NCI-H2081 (cell line): ENCODE measurements at regions not wholly inside any gene's neighbourhood (a gene's known extent, or its start where the extent isn't known, plus 50 kb on each side); places are given as distances from the start of the nearest gene placed in this dataset.
"Not testable (repeated sequence)": the region's sequence is repeated elsewhere in the genome, so short reads cannot be mapped to it uniquely, and the experiment has no call there.

ENCODE experiments used
- DNase-seq, 2 experiments: peaks; one replicate each; lab custom pipeline; 2025; lab: John Stamatoyannopoulos, UW

- not testable (repeated sequence) for DNase-seq
Observed at GRCh38 chr1:120550335-120550734, 135.5 kb downstream of the NBPF8 start.

GRCh38 chr1:120552190-120552589, 137.4 kb downstream of the NBPF8 start:
- DNase-seq, result not testable (repeated sequence)

DNA sequence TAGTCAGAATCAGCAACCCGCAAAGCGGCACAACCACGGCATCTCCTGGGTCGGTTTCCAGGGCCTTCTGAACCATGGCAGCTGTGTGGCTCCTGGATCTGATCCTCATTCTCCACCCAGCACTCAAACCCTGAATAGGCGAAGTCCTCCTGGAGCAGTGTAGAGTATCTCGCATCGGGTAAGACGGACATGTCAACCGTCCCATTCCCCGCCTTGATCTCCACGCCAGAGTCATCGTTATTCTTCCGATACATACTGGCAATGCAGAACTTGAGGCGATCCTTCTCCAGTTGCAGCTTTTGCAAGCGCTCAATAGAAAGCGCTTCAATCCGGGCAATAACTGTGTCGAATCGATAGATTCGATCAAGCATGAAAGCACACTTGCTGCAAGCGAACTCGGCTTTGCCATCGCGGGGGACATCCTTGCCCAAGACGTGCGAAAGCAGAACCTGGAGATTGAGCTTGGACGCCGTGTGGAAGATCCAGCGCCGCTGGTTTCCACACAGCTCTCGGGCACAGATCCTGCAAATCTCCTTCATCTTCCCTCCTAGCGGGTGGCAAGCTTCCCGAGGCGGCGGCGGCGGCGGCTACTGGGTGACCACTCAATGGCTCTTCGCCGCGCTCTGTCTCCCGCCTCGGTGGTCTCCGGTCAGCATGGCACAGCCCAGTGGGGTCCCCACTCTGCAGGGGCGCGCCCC, 142.9 kb downstream of the NBPF8 start:
- not testable (repeated sequence) for DNase-seq

DNA sequence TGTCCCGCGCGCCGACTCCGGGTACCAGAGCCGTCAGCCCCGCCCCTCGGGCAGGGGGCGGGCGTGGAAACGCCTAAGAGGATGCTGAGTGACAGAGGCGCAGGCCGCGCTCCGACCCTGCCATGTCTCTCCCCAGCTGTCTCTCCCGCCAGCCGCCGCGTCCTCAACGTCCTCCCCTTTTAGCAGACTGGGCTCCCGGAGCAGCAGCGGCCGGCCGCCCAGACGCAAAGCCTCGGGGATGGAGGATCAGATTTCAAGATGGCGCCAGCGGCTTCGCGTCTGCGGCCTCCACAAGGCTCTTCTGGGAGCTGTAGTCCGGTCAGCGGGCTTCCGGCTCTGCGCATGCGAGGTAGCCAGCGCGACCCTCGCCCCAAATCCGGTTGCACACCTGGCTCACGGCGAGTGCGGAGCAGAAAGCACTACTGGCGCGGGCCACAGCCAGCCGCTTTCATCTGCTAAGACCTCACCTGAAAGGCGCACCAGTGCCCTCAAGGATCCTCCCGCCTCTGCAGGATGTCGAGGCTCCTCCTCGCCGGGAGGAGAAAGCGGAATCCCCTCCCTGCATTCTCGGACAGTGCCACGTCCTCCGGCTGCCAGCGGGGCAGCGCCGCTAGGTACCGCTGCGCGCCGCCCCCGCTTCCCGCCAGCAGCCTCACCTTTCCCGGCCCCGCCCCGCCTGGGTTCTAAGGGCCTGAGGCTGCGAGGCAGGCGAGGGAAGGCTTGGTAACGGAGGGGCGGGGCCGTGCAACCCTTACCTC, 143.6 kb downstream of the NBPF8 start:
- peak in 1 of 2 experiments; percentile 54 for DNase-seq

DNA sequence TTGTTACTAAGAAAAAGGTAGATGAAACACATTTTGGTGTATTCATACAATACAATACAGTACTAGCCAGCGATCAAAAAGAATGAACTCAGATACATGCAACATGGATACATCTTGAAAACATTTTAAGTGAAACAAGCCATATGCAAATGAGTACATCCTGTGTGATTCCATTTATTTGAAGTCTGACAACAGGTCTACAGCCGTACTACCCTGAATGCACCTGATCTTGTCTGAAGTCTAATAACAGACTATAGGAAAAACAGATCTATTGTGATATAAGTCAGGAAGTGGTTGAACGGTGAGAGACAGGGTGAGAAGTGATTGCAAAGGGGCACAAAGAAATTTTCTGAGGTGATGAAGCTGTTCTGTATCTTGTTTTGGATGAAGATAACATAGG, 146.9 kb downstream of the NBPF8 start:
- not testable (repeated sequence) for DNase-seq

- DNase-seq, result not testable (repeated sequence)
Observed at GRCh38 chr1:120565396-120565795, 150.6 kb downstream of the NBPF8 start.

DNA sequence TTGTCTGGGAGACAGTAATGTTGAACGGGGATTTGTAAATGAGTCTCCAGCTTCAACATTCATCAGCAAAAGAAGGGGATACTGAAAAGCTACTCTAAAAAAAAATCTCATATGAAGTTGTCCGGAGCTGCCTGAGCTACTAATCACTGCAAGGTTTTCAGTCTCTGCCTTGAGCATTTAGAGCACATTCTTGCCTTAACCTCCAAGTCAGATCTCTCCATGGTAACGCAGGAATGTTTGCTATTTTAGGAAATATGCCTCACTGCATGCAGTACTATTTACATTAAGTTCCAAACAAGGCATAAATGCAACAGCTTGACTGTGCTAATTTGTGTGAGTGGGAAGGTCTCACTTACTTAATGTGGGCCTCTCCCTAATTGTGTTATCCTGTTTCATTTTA, 152.8 kb downstream of the NBPF8 start:
- DNase-seq, result not testable (repeated sequence)

GRCh38 chr1:120575201-120575600, 148.5 kb upstream of the NBPF26 start:
- DNase-seq, result not testable (repeated sequence)

- DNase-seq, result not testable (repeated sequence)
Observed at GRCh38 chr1:120582135-120582534, 141.6 kb upstream of the NBPF26 start.

DNA sequence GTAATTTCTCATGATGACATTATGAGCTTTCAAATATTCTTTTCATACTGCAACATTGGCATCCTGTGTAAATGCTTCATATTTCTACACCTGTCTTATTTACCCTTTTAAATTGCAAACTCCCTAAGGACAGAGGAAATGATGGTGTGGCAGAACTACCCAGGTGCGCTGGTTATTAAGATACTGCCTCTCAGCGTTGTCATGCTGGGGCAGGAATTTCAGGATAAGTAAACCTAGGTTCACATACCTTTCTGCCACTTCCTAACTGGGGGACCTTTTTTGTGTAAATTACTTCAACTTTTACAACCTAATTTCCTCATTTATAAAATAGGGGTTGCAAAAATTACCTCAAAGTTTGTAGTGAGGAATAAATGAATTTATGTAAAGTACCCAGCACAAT, 137.7 kb upstream of the NBPF26 start:
- DNase-seq, result not testable (repeated sequence)

DNA sequence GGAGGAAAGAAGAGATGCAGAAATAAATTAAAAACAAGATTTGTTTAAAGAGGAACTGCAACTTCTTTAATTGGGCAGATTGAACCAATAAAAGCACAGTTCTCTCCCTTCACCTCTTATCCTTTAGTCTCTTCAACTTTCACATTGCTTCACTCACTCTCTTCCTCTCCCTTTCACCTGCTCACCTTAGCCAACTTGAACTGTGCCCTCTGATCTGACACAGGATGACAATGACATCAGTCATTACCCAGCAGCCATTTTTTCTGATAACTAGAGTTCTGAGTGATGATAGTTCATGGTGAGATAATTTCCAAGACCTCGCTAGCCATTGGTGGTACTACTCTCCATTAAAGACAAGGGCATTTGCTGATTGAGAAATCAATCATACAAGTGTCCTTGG, 134.9 kb upstream of the NBPF26 start:
- not testable (repeated sequence) for DNase-seq

GRCh38 chr1:120591774-120592173, 132.0 kb upstream of the NBPF26 start:
- DNase-seq, result not testable (repeated sequence)

GRCh38 chr1:120592943-120593342, 130.8 kb upstream of the NBPF26 start:
- DNase-seq, result not testable (repeated sequence)

DNA sequence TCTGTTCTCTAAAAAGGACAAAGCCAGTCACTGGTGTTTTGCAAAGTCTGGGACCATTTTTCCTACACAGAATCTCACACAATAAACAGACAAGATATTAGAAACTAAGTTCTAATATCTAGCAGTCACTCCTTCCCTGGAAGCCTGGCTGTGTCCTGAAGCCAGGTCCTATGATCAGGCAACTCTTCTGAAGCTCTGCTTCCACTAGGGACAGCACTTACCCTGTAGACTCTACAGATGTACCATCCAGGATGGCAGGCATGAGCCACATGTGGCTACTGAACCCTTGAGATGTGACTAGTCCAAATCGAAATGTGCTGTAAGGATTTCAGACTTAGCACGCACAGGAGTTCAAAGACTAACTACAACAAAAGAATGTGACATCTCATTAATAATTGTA, 130.1 kb upstream of the NBPF26 start:
- DNase-seq, result not testable (repeated sequence)

DNA sequence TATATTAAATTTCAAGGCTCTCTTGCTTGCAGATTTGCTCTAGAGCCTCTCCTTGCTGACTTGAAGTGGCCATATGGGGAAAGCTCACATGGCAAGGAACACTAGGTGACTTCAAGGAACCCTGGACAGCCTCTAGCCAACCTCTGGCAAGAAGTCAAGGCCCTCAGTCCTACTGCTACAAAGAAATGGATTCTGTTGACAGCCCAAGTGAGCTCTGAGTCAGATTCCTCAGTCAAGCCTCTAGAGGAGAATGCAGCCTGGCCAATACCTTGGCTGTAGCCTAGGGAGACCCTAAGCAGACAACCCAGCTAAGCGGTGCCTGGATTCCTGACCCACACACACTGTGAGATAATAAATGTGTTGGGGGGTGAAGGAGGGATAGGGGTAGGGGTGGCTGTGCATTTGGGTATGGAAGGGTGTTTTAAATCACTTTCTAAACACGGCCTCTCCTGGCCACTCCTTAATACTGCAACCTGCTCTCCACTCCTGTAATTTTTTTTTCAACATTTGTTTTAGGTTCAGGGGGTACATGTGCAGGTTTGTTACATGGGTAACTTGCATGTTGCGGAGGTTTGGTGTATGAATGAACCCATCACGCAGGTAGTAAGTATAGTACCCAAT, 125.3 kb upstream of the NBPF26 start:
- not testable (repeated sequence) for DNase-seq

GRCh38 chr1:120599511-120599910, 124.2 kb upstream of the NBPF26 start:
- not testable (repeated sequence) for DNase-seq

- DNase-seq, result not testable (repeated sequence)
Observed at GRCh38 chr1:120600442-120601041, 123.2 kb upstream of the NBPF26 start.

DNA sequence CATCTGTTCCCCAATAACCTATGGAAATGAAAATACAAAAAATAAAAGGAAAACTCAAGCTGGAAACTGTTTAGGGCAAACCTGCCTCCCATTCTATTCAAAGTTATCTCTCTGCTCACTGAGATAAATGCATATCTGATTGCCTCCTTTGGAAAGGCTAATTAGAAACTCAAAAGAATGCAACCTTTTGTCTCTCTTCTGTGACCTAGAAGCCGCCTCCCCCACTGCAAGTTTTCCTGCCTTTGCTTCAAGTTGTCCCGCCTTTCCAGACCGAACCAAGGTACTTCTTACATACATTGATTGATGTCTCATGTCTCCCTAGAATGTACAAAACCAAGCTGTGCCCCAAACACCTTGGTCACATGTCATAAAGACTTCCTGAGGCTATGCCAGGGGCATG, 115.9 kb upstream of the NBPF26 start:
- not testable (repeated sequence) for DNase-seq

GRCh38 chr1:120608314-120609014, 115.3 kb upstream of the NBPF26 start:
- DNase-seq, result not testable (repeated sequence)

- not testable (repeated sequence) for DNase-seq
Observed at GRCh38 chr1:120609015-120609573, 114.7 kb upstream of the NBPF26 start.

GRCh38 chr1:120609834-120610233, 113.9 kb upstream of the NBPF26 start:
- not testable (repeated sequence) for DNase-seq
